ENCODE measurements at regions not wholly inside any gene's neighbourhood (a gene's known extent, or its start where the extent isn't known, plus 50 kb on each side); places are given as distances from the start of the nearest gene placed in this dataset.

- H3K9me3 ChIP-seq = no peaks in the 10 kb centered on the region
- H3K4me1 ChIP-seq = no peaks in the 10 kb centered on the region
- H3K27ac ChIP-seq = no peak overlapping the region
- intact Hi-C loops (cut with DNase I) = no loop called here
- no peak for ATAC-seq
- H3K4me3 ChIP-seq = no peak overlapping the region
- H3K36me3 ChIP-seq = no peaks in the 10 kb centered on the region
- no peak for DNase-seq
- H3K27me3 ChIP-seq (ENCODE audit: low read depth) = no peaks in the 10 kb centered on the region
- TF ChIP-seq CTCF (IDR thresholded peaks at IDR 0.05) = no peak
Observed at GRCh38 chr13:90770334-90770733, 577.2 kb upstream of the MIR17HG start.

GRCh38 chr13:90773681-90774080, 573.8 kb upstream of the MIR17HG start:
- DNase-seq (no peak), ATAC-seq (no peak)
- H3K36me3 ChIP-seq = no peaks in the 10 kb centered on the region
- no peaks in the 10 kb centered on the region for H3K4me1 ChIP-seq
- intact Hi-C loops (cut with DNase I) = no loop called here
- no peak for TF ChIP-seq CTCF (IDR thresholded peaks at IDR 0.05)
- no peaks in the 10 kb centered on the region for H3K27me3 ChIP-seq (ENCODE audit: low read depth)
- H3K9me3 ChIP-seq = no peaks in the 10 kb centered on the region
- no peak overlapping the region for H3K4me3 ChIP-seq
- no peak overlapping the region for H3K27ac ChIP-seq

GRCh38 chr13:90776051-90776748, 571.3 kb upstream of the MIR17HG start:
- DNase-seq (no peak), ATAC-seq (no peak)
- H3K4me3 ChIP-seq = no peak overlapping the region
- TF ChIP-seq CTCF (IDR thresholded peaks at IDR 0.05) = no peak
- H3K27ac ChIP-seq = no peak overlapping the region
- no peaks in the 10 kb centered on the region for H3K27me3 ChIP-seq (ENCODE audit: low read depth)
- no peaks in the 10 kb centered on the region for H3K9me3 ChIP-seq
- H3K36me3 ChIP-seq = no peaks in the 10 kb centered on the region
- intact Hi-C loops (cut with DNase I) = no loop called here
- no peaks in the 10 kb centered on the region for H3K4me1 ChIP-seq

GRCh38 chr13:90783273-90783672, 564.2 kb upstream of the MIR17HG start:
- Histone ChIP-seq H3K36me3 (no peaks in the 10 kb centered on the region), H3K4me3 (no peak overlapping the region), H3K9me3 (no peaks in the 10 kb centered on the region), H3K4me1 (no peaks in the 10 kb centered on the region), H3K27me3 (ENCODE audit: low read depth) (no peaks in the 10 kb centered on the region), H3K27ac (no peak overlapping the region)
- TF ChIP-seq CTCF (IDR thresholded peaks at IDR 0.05) = no peak
- no peak for DNase-seq
- ATAC-seq = no peak
- intact Hi-C loops (cut with DNase I) = no loop called here

GRCh38 chr13:90787007-90787406, 560.5 kb upstream of the MIR17HG start:
- ATAC-seq = no peak
- intact Hi-C loops (cut with DNase I) = no loop called here

More at GRCh38 chr13:90787007-90787406, 560.5 kb upstream of the MIR17HG start:
- no peak overlapping the region for H3K27ac ChIP-seq
- H3K36me3 ChIP-seq = no peaks in the 10 kb centered on the region
- DNase-seq = no peak
- H3K9me3 ChIP-seq = no peaks in the 10 kb centered on the region
- no peak overlapping the region for H3K4me3 ChIP-seq
- no peaks in the 10 kb centered on the region for H3K4me1 ChIP-seq
- no peak for TF ChIP-seq CTCF (IDR thresholded peaks at IDR 0.05)
- H3K27me3 ChIP-seq (ENCODE audit: low read depth) = no peaks in the 10 kb centered on the region

Data from lower lobe of right lung (tissue), 2 donors.